ENCODE measurements at regions not wholly inside any gene's neighbourhood (a gene's known extent, or its start where the extent isn't known, plus 50 kb on each side); places are given as distances from the start of the nearest gene placed in this dataset.
"Not testable (repeated sequence)": the region's sequence is repeated elsewhere in the genome, so short reads cannot be mapped to it uniquely, and the experiment has no call there.

GRCh38 chr3:154625756-154626155, 195.8 kb upstream of the GPR149 start (continued):
- TF ChIP-seq, protein P1, sequence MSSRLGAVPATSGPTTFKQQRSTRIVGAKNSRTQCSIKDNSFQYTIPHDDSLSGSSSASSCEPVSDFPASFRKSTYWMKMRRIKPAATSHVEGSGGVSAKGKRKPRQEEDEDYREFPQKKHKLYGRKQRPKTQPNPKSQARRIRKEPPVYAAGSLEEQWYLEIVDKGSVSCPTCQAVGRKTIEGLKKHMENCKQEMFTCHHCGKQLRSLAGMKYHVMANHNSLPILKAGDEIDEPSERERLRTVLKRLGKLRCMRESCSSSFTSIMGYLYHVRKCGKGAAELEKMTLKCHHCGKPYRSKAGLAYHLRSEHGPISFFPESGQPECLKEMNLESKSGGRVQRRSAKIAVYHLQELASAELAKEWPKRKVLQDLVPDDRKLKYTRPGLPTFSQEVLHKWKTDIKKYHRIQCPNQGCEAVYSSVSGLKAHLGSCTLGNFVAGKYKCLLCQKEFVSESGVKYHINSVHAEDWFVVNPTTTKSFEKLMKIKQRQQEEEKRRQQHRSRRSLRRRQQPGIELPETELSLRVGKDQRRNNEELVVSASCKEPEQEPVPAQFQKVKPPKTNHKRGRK (CRISPR knock-in tag; IDR thresholded peaks at IDR 0.05; ENCODE audit: borderline replicate concordance), result no peak
- TF ChIP-seq ERG (CRISPR knock-in tag; IDR thresholded peaks at IDR 0.05), result no peak

DNA sequence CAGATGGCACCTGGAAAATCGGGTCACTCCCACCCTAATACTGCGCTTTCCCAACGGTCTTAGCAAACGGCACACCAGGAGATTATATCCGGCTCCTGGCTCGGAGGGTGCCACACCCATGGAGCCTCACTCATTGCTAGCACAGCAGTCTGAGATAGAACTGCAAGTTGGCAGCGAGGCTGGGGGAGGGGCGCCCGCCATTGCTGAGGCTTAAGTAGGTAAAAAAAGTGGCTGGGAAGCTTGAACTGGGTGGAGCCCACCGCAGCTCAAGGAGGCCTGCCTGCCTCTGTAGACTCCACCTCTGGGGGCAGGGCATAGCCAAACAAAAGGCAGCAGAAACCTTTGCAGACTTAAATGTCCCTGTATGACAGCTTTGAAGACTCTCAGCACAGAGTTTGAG, 189.6 kb upstream of the GPR149 start:
- ATAC-seq; CTCF ChIA-PET; H3K4me1 Mint-ChIP-seq; H3K36me3 Mint-ChIP-seq; H3K27me3 Mint-ChIP-seq (ENCODE audit: low read depth); DNase-seq (ENCODE audit: low spot score); POLR2A ChIA-PET; H3K4me3 Mint-ChIP-seq; H3K27ac Mint-ChIP-seq: not testable (repeated sequence)
- H3K9me3 Mint-ChIP-seq, result peaks cover 39% of the 10 kb centered on the region

- H3K36me3 Mint-ChIP-seq, result peaks cover 9% of the 10 kb centered on the region
- ATAC-seq (peak; percentile 99), DNase-seq (ENCODE audit: low spot score) (peak; percentile 49)
- no peaks in the 10 kb centered on the region for H3K27me3 Mint-ChIP-seq (ENCODE audit: low read depth)
- no peaks in the 10 kb centered on the region for H3K4me1 Mint-ChIP-seq
- H3K9me3 Mint-ChIP-seq, result peaks cover 27% of the 10 kb centered on the region
- H3K4me3 Mint-ChIP-seq, result no peak overlapping the region
- ChIA-PET POLR2A (interaction anchor here (0.5 kb wide), 1 partner anchor 905 kb away, joined by 3 read pairs; no protein-coding TSS in a partner anchor), CTCF (interaction anchor here (0.5 to 1.8 kb wide), 6 partner anchors 32 to 427 kb away, joined by 3 to 13 read pairs (median 6); partner anchors contain the start of gene GPR149)
- no peak overlapping the region for H3K27ac Mint-ChIP-seq
- TF ChIP-seq, protein P2, sequence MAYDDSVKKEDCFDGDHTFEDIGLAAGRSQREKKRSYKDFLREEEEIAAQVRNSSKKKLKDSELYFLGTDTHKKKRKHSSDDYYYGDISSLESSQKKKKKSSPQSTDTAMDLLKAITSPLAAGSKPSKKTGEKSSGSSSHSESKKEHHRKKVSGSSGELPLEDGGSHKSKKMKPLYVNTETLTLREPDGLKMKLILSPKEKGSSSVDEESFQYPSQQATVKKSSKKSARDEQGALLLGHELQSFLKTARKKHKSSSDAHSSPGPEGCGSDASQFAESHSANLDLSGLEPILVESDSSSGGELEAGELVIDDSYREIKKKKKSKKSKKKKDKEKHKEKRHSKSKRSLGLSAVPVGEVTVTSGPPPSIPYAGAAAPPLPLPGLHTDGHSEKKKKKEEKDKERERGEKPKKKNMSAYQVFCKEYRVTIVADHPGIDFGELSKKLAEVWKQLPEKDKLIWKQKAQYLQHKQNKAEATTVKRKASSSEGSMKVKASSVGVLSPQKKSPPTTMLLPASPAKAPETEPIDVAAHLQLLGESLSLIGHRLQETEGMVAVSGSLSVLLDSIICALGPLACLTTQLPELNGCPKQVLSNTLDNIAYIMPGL (CRISPR knock-in tag; IDR thresholded peaks at IDR 0.05), result no peak
- TF ChIP-seq, protein P3, sequence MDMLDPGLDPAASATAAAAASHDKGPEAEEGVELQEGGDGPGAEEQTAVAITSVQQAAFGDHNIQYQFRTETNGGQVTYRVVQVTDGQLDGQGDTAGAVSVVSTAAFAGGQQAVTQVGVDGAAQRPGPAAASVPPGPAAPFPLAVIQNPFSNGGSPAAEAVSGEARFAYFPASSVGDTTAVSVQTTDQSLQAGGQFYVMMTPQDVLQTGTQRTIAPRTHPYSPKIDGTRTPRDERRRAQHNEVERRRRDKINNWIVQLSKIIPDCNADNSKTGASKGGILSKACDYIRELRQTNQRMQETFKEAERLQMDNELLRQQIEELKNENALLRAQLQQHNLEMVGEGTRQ (CRISPR knock-in tag; IDR thresholded peaks at IDR 0.05), result no peak
- TF ChIP-seq, protein P4, sequence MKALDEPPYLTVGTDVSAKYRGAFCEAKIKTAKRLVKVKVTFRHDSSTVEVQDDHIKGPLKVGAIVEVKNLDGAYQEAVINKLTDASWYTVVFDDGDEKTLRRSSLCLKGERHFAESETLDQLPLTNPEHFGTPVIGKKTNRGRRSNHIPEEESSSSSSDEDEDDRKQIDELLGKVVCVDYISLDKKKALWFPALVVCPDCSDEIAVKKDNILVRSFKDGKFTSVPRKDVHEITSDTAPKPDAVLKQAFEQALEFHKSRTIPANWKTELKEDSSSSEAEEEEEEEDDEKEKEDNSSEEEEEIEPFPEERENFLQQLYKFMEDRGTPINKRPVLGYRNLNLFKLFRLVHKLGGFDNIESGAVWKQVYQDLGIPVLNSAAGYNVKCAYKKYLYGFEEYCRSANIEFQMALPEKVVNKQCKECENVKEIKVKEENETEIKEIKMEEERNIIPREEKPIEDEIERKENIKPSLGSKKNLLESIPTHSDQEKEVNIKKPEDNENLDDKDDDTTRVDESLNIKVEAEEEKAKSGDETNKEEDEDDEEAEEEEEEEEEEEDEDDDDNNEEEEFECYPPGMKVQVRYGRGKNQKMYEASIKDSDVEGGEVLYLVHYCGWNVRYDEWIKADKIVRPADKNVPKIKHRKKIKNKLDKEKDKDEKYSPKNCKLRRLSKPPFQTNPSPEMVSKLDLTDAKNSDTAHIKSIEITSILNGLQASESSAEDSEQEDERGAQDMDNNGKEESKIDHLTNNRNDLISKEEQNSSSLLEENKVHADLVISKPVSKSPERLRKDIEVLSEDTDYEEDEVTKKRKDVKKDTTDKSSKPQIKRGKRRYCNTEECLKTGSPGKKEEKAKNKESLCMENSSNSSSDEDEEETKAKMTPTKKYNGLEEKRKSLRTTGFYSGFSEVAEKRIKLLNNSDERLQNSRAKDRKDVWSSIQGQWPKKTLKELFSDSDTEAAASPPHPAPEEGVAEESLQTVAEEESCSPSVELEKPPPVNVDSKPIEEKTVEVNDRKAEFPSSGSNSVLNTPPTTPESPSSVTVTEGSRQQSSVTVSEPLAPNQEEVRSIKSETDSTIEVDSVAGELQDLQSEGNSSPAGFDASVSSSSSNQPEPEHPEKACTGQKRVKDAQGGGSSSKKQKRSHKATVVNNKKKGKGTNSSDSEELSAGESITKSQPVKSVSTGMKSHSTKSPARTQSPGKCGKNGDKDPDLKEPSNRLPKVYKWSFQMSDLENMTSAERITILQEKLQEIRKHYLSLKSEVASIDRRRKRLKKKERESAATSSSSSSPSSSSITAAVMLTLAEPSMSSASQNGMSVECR (CRISPR knock-in tag; IDR thresholded peaks at IDR 0.05; ENCODE audit: borderline replicate concordance), result no peak
- TF ChIP-seq ZNF671 (CRISPR knock-in tag; IDR thresholded peaks at IDR 0.05), result no peak
- TF ChIP-seq, protein P5, sequence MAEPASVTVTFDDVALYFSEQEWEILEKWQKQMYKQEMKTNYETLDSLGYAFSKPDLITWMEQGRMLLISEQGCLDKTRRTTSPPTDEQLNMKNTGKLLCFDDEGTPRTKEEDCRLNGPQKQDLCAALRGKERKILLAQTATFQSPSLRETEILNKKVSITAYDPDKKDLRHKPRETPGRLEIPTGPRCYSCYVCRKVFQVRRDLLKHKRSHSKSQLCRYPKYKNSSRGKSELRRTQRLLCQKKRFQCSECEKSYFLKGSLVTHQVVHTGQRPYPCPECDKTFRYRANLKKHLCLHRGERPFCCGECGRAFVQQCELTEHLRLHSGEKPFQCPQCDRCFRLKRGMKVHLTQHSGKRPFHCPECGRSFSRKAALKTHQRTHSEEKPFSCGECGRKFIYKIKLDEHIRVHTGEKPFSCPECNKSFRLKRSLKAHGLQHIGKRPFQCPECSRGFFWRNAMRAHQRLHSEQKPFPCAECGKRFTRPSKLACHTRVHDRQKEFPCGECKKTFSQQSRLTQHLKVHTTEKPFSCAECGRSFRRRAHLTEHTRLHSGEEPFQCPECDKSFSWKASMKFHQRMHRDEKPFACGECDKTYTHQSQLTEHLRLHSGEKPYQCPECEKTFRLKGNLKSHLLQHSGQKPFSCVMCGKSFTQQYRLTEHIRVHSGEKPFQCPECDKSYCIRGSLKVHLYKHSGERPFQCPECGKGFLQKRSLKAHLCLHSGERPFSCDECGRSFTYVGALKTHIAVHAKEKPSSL (CRISPR knock-in tag; conservative IDR thresholded peaks at IDR 0.05), result no peak
- TF ChIP-seq NFYB (CRISPR knock-in tag; conservative IDR thresholded peaks at IDR 0.05; ENCODE audit: low read depth), result no peak
- TF ChIP-seq PRRX2 (CRISPR knock-in tag; IDR thresholded peaks at IDR 0.05), result no peak
- TF ChIP-seq, protein P6, sequence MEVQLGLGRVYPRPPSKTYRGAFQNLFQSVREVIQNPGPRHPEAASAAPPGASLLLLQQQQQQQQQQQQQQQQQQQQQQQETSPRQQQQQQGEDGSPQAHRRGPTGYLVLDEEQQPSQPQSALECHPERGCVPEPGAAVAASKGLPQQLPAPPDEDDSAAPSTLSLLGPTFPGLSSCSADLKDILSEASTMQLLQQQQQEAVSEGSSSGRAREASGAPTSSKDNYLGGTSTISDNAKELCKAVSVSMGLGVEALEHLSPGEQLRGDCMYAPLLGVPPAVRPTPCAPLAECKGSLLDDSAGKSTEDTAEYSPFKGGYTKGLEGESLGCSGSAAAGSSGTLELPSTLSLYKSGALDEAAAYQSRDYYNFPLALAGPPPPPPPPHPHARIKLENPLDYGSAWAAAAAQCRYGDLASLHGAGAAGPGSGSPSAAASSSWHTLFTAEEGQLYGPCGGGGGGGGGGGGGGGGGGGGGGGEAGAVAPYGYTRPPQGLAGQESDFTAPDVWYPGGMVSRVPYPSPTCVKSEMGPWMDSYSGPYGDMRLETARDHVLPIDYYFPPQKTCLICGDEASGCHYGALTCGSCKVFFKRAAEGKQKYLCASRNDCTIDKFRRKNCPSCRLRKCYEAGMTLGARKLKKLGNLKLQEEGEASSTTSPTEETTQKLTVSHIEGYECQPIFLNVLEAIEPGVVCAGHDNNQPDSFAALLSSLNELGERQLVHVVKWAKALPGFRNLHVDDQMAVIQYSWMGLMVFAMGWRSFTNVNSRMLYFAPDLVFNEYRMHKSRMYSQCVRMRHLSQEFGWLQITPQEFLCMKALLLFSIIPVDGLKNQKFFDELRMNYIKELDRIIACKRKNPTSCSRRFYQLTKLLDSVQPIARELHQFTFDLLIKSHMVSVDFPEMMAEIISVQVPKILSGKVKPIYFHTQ (CRISPR knock-in tag; IDR thresholded peaks at IDR 0.05), result no peak
- TF ChIP-seq CBFB (CRISPR knock-in tag; IDR thresholded peaks at IDR 0.05; ENCODE audit: low read depth), result no peak
- no peak for TF ChIP-seq TCF7 (CRISPR knock-in tag; IDR thresholded peaks at IDR 0.05; ENCODE audit: low read depth)
- no peak for TF ChIP-seq NR3C1 (CRISPR knock-in tag; conservative IDR thresholded peaks at IDR 0.05; ENCODE audit: low read depth)
- TF ChIP-seq, protein P7, sequence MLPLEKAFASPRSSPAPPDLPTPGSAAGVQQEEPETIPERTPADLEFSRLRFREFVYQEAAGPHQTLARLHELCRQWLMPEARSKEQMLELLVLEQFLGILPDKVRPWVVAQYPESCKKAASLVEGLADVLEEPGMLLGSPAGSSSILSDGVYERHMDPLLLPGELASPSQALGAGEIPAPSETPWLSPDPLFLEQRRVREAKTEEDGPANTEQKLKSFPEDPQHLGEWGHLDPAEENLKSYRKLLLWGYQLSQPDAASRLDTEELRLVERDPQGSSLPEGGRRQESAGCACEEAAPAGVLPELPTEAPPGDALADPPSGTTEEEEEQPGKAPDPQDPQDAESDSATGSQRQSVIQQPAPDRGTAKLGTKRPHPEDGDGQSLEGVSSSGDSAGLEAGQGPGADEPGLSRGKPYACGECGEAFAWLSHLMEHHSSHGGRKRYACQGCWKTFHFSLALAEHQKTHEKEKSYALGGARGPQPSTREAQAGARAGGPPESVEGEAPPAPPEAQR (CRISPR knock-in tag; IDR thresholded peaks at IDR 0.05), result no peak
- TF ChIP-seq IRF1 (CRISPR knock-in tag; IDR thresholded peaks at IDR 0.05), result no peak
These were observed 186.3 kb upstream of the GPR149 start for GRCh38 chr3:154616298-154616697.

Measured in WTC11 (cell line).